SK-N-SH (cell line): ENCODE measurements at regions not wholly inside any gene's neighbourhood (a gene's known extent, or its start where the extent isn't known, plus 50 kb on each side); places are given as distances from the start of the nearest gene placed in this dataset.

ENCODE experiments used
- CTCF ChIA-PET: fragments of 300-600, 350-600 bp; formaldehyde crosslinking; extraction: SDS; loops from one replicate; lab custom pipeline; 2021; lab: Yijun Ruan, JAX
- POLR2A ChIA-PET: fragments of 350-600 bp; sonication (Branson Sonifier 250); formaldehyde crosslinking; extraction: SDS; loops from one replicate; lab custom pipeline; 2020; ENCODE audit warnings: antibody characterized with exemption, inconsistent platforms; lab: Yijun Ruan, JAX
- DNase-seq: peaks from one replicate; pipeline ENCODE4 v3.0.0; 2012
- H2AFZ ChIP-seq: fragments of 200-600 bp; sonication (generic); 2 replicates; pipeline ENCODE4 v1.8.1; 2016; ENCODE audit warnings: antibody characterized with exemption, mild to moderate bottlenecking, low read depth
- H3F3A ChIP-seq: fragments of 200-600 bp; sonication (generic); replicated peaks from 2 replicates; pipeline ENCODE3; 2016; ENCODE audit warnings: antibody characterized with exemption, mild to moderate bottlenecking; ENCODE audit not compliant: insufficient read depth
- H3K27ac ChIP-seq, 2 experiments: fragments of 200-500 bp in 1 of 2; fragments of 200-600 bp in 1 of 2; sonication (Bioruptor generic) in 1 of 2; sonication (generic), shearing (Covaris generic) in 1 of 2; 2 replicates each; pipeline versions ENCODE4 v1.5.1 to v1.6.1; 2014 to 2016; ENCODE audit warnings: low read depth in 2 of 2, inconsistent platforms in 1 of 2, low read length in 1 of 2, mild to moderate bottlenecking in 1 of 2, mixed read lengths in 1 of 2
- H3K27me3 ChIP-seq: fragments of 200-600 bp; sonication (generic), shearing (Covaris generic); 2 replicates; pipeline ENCODE4 v1.6.1; 2016; ENCODE audit warnings: mixed run types; ENCODE audit not compliant: insufficient read depth
- H3K36me3 ChIP-seq, 2 experiments: fragments of 200-500 bp in 1 of 2; fragments of 200-600 bp in 1 of 2; sonication (Bioruptor generic) in 1 of 2; sonication (generic) in 1 of 2; replicated peaks in 1 of 2; 2 replicates each; pipeline versions ENCODE3 to v1.5.1; 2014 to 2016; ENCODE audit warnings: low read length in 1 of 2, mild to moderate bottlenecking in 1 of 2; ENCODE audit not compliant: insufficient read depth in 2 of 2, control insufficient read depth in 1 of 2
- H3K4me1 ChIP-seq, 2 experiments: fragments of 200-500 bp in 1 of 2; fragments of 200-600 bp in 1 of 2; sonication (Bioruptor generic) in 1 of 2; sonication (generic), shearing (Covaris generic) in 1 of 2; 2 replicates each; pipeline versions ENCODE4 v1.5.1 to v1.6.1; 2014 to 2016; ENCODE audit warnings: low read depth in 1 of 2, low read length in 1 of 2, mixed run types in 1 of 2; ENCODE audit not compliant: insufficient read depth in 2 of 2, control insufficient read depth in 1 of 2
- H3K4me2 ChIP-seq: fragments of 200-600 bp; sonication (generic), shearing (Covaris generic); 2 replicates; pipeline ENCODE4 v1.6.1; 2017; ENCODE audit warnings: mixed run types
- H3K4me3 ChIP-seq, 2 experiments: fragments of 200-500 bp in 1 of 2; fragments of 200-600 bp in 1 of 2; sonication (Bioruptor generic) in 1 of 2; sonication (generic), shearing (Covaris generic) in 1 of 2; 2 replicates each; pipeline versions ENCODE4 v1.5.1 to v1.8.1; 2014 to 2016; ENCODE audit warnings: low read depth in 2 of 2, inconsistent platforms in 1 of 2, low read length in 1 of 2, mild to moderate bottlenecking in 1 of 2, mixed read lengths in 1 of 2, moderate library complexity in 1 of 2
- H3K79me2 ChIP-seq: fragments of 200-600 bp; sonication (generic); 2 replicates; pipeline ENCODE4 v1.8.1; 2017; ENCODE audit warnings: mild to moderate bottlenecking; ENCODE audit not compliant: insufficient read depth
- H3K9ac ChIP-seq: fragments of 200-600 bp; sonication (generic); 2 replicates; pipeline ENCODE4 v1.6.1; 2017; ENCODE audit warnings: mixed run types
- H3K9me2 ChIP-seq: fragments of 200-600 bp; sonication (generic); 2 replicates; pipeline ENCODE4 v1.6.1; 2017; ENCODE audit warnings: mixed run types
- H3K9me3 ChIP-seq: fragments of 200-600 bp; sonication (generic); 2 replicates; pipeline ENCODE4 v1.6.1; 2017; ENCODE audit warnings: mixed run types, mild to moderate bottlenecking, moderate library complexity
- H4K20me1 ChIP-seq: fragments of 200-600 bp; sonication (generic); 2 replicates; pipeline ENCODE4 v1.6.1; 2017; ENCODE audit warnings: mild to moderate bottlenecking, mixed run types; ENCODE audit not compliant: insufficient read depth
- ELF1 ChIP-seq: IDR thresholded peaks from 2 replicates; pipeline ENCODE4 v1.4.0; 2012
- EP300 ChIP-seq, 2 experiments: IDR thresholded peaks; 2 replicates each; pipeline versions ENCODE4 v1.4.0 to v1.6.1; 2012; ENCODE audit warnings: borderline replicate concordance in 1 of 2, low read depth in 1 of 2, low read length in 1 of 2
- JUND ChIP-seq: IDR thresholded peaks from 2 replicates; pipeline ENCODE4 v1.4.0; 2012
- NRF1 ChIP-seq: IDR thresholded peaks from 2 replicates; pipeline ENCODE4 v1.6.1; 2012; ENCODE audit warnings: low read depth, mild to moderate bottlenecking, low read length
- POLR2AphosphoS5 ChIP-seq: IDR thresholded peaks from 2 replicates; pipeline ENCODE4 v1.6.1; 2012; ENCODE audit warnings: low read depth, low read length
- RAD21 ChIP-seq: IDR thresholded peaks from 2 replicates; pipeline ENCODE4 v1.6.1; 2012; ENCODE audit warnings: mild to moderate bottlenecking, low read length
- TEAD4 ChIP-seq: IDR thresholded peaks from 2 replicates; pipeline ENCODE4 v1.4.0; 2012; ENCODE audit warnings: mild to moderate bottlenecking, borderline replicate concordance; ENCODE audit not compliant: insufficient read depth
- WGBS: methylation state at CpG from one replicate; pipeline ENCODE4 v1.1.6; 2017; ENCODE audit warnings: low lambda C conversion rate; 5-methylcytosine and 5-hydroxymethylcytosine counted together

GRCh38 chr1:5752746-5753548, 239.3 kb downstream of the NPHP4 start:
- WGBS, result 25% methylated on average over 13 of the region's 15 CpGs
- Histone ChIP-seq H3K27ac (no peak overlapping the region; a peak in 1 of 4 replicates), H3K4me2 (no peak overlapping the region), H3K9me2 (no peaks in the 10 kb centered on the region), H3K79me2 (no peaks in the 10 kb centered on the region), H3K9ac (no peak overlapping the region), H3K36me3 (no peaks in the 10 kb centered on the region), H4K20me1 (no peaks in the 10 kb centered on the region), H3K27me3 (no peaks in the 10 kb centered on the region), H2AFZ (no peak overlapping the region), H3F3A (no peaks in the 10 kb centered on the region), H3K9me3 (no peaks in the 10 kb centered on the region), H3K4me3 (no peak overlapping the region), H3K4me1 (peaks cover 0 to 11% of the 10 kb centered on the region in 2 experiments; a peak in 1 of 4 replicates)
- CTCF ChIA-PET, result interaction anchor here (0.7 to 3.7 kb wide), 15 partner anchors 7 to 1097 kb away, joined by 3 to 21 read pairs (median 3); partner anchors contain the start of gene AJAP1
- DNase-seq, result peak; percentile 55
- POLR2A ChIA-PET, result interaction anchor here (1.5 kb wide), 1 partner anchor 13 kb away, joined by 6 read pairs; no protein-coding TSS in a partner anchor
- TF ChIP-seq EP300 (IDR thresholded peaks at IDR 0.05; ENCODE audit: borderline replicate concordance in 1 of 2, low read depth in 1 of 2, low read length in 1 of 2), result 0 out of 4 replicates have a peak, but pooled peaks of 1 of the 2 experiments have one; percentile 17
- TF ChIP-seq ELF1, result no peak

- TF ChIP-seq RAD21 (peak; percentile 32), TEAD4 (no peak)
- H3K9me3 ChIP-seq, result no peaks in the 10 kb centered on the region
- no peak overlapping the region for H3K9ac ChIP-seq
- no peaks in the 10 kb centered on the region for H3K79me2 ChIP-seq
- no peaks in the 10 kb centered on the region for H3K9me2 ChIP-seq
- no peak overlapping the region for H2AFZ ChIP-seq
- no peak for DNase-seq
- ChIA-PET POLR2A (interaction anchor here (1.5 kb wide), 1 partner anchor 14 kb away, joined by 6 read pairs; no protein-coding TSS in a partner anchor), CTCF (interaction anchor here (0.6 to 3.7 kb wide), 16 partner anchors 9 to 1096 kb away, joined by 3 to 21 read pairs (median 4); partner anchors contain the start of gene AJAP1)
- no peak overlapping the region for H3K27ac ChIP-seq
- H3K27me3 ChIP-seq, result no peaks in the 10 kb centered on the region
- peaks cover 0 to 11% of the 10 kb centered on the region in 2 experiments; a peak in 1 of 4 replicates for H3K4me1 ChIP-seq
- H3K4me3 ChIP-seq, result no peak overlapping the region
- no peaks in the 10 kb centered on the region for H4K20me1 ChIP-seq
- WGBS, result 53% methylated on average over 12 of the region's 14 CpGs
- no peaks in the 10 kb centered on the region for H3K36me3 ChIP-seq
- no peaks in the 10 kb centered on the region for H3F3A ChIP-seq
- no peak overlapping the region for H3K4me2 ChIP-seq
Measured at GRCh38 chr1:5751833-5752745, 240.1 kb downstream of the NPHP4 start.

- no peaks in the 10 kb centered on the region for H4K20me1 ChIP-seq
- ChIA-PET CTCF (interaction anchor here (0.7 to 3.7 kb wide), 6 partner anchors 11 to 1096 kb away, joined by 3 to 21 read pairs (median 5); partner anchors contain the start of gene AJAP1), POLR2A (no interaction called here)
- no peaks in the 10 kb centered on the region for H3K79me2 ChIP-seq
- no peaks in the 10 kb centered on the region for H3K27me3 ChIP-seq
- no peak overlapping the region for H3K4me2 ChIP-seq
- TF ChIP-seq TEAD4 (no peak), JUND (no peak), NRF1 (no peak), POLR2AphosphoS5 (no peak)
- 84% methylated on average over 9 of the region's 11 CpGs for WGBS
- H3K27ac ChIP-seq, result no peak overlapping the region
- no peaks in the 10 kb centered on the region for H3K36me3 ChIP-seq
- H3K9ac ChIP-seq, result no peak overlapping the region
- no peaks in the 10 kb centered on the region for H3K9me2 ChIP-seq
- H3K9me3 ChIP-seq, result no peaks in the 10 kb centered on the region
- no peak for DNase-seq
- no peak overlapping the region for H2AFZ ChIP-seq
- H3F3A ChIP-seq, result no peaks in the 10 kb centered on the region
- H3K4me3 ChIP-seq, result no peak overlapping the region
- H3K4me1 ChIP-seq, result peaks cover 0 to 14% of the 10 kb centered on the region in 2 experiments; a peak in 1 of 4 replicates
Measured at GRCh38 chr1:5751163-5751540, 241.1 kb downstream of the NPHP4 start.
